Breast epithelium (tissue), 4 donors: ENCODE measurements at regions not wholly inside any gene's neighbourhood (a gene's known extent, or its start where the extent isn't known, plus 50 kb on each side); places are given as distances from the start of the nearest gene placed in this dataset.

Source experiments
- DNase-seq, 2 donors: peaks; one replicate each; pipeline ENCODE4 v3.0.0-alpha.2; 2019; ENCODE audit warnings: low spot score in 2 of 2
- H3K27ac ChIP-seq, 2 donors: fragments of 200-600 bp; sonication (generic) in 1 of 2; one replicate each; pipeline ENCODE4 v1.5.1; 2016 to 2019; ENCODE audit warnings: mild to moderate bottlenecking in 1 of 2
- H3K27me3 ChIP-seq, 2 donors: fragments of 200-600 bp; sonication (generic) in 1 of 2; one replicate each; pipeline versions ENCODE4 v1.5.1 to v1.6.0; 2017 to 2019; ENCODE audit warnings: control low read depth in 1 of 2, mild to moderate bottlenecking in 1 of 2
- H3K36me3 ChIP-seq: fragments of 200-600 bp; one replicate; pipeline ENCODE4 v1.5.1; 2019
- H3K4me1 ChIP-seq, 2 donors: fragments of 200-600 bp; sonication (generic); one replicate each; pipeline ENCODE4 v1.5.1; 2016 to 2019; ENCODE audit warnings: control low read depth in 1 of 2
- H3K4me3 ChIP-seq, 3 donors: fragments of 200-600 bp; sonication (generic); 1 replicate in 2 of 3; 2 replicates in 1 of 3; pipeline ENCODE4 v1.5.1; 2016 to 2019; ENCODE audit warnings: mild to moderate bottlenecking in 3 of 3, moderate library complexity in 2 of 3
- H3K9me3 ChIP-seq, 2 donors: fragments of 200-600 bp; sonication (generic) in 1 of 2; one replicate each; pipeline ENCODE4 v1.5.1; 2016 to 2019; ENCODE audit warnings: control low read depth in 1 of 2
- CTCF ChIP-seq, 3 donors: fragments of 450-650 bp; IDR thresholded peaks; one replicate each; pipeline ENCODE4 v1.5.1; 2016 to 2017; ENCODE audit warnings: antibody characterized with exemption in 3 of 3, mild to moderate bottlenecking in 3 of 3, moderate library complexity in 3 of 3
- POLR2A ChIP-seq: fragments of 450-650 bp; IDR thresholded peaks from one replicate; pipeline ENCODE4 v1.6.1; 2016; ENCODE audit warnings: antibody characterized with exemption, mild to moderate bottlenecking, moderate library complexity
- POLR2AphosphoS5 ChIP-seq, 3 donors: sonication (generic); formaldehyde crosslinking; IDR thresholded peaks; one replicate each; pipeline ENCODE4 v1.6.1; 2017; ENCODE audit warnings: antibody characterized with exemption in 3 of 3
- intact Hi-C: fragments of 100-400 bp; cut with DNase I; formaldehyde crosslinking; loops from one replicate; pipeline ENCODE4 v1.15.1; 2023; ENCODE audit warnings: low total_unique reads

GRCh38 chr3:102673271-102674115 is 238.7 kb downstream of the ZPLD1 start:
- DNase-seq: peak; percentile 20 to 62
- peak; percentile 15 to 65 (median 53) for TF ChIP-seq CTCF (IDR thresholded peaks at IDR 0.05)
- TF ChIP-seq POLR2A: no peak

GRCh38 chr3:102674284-102674683 is 239.5 kb downstream of the ZPLD1 start:
- intact Hi-C loops: no loop called here
- no peaks in the 10 kb centered on the region for H3K36me3 ChIP-seq

More at GRCh38 chr3:102673271-102674115, 238.7 kb downstream of the ZPLD1 start:
- Histone ChIP-seq H3K36me3 (no peaks in the 10 kb centered on the region), H3K27ac (no peak overlapping the region), H3K4me1 (no peaks in the 10 kb centered on the region), H3K27me3 (no peaks in the 10 kb centered on the region), H3K9me3 (no peaks in the 10 kb centered on the region), H3K4me3 (peak overlapping the region in 1 of 3 donors; percentile 39)
- intact Hi-C loops: loop anchor here (2.0 kb wide), 1 partner anchor 61 kb away; no protein-coding TSS in a partner anchor

GRCh38 chr3:102676424-102676823 is 241.6 kb downstream of the ZPLD1 start:
- Histone ChIP-seq H3K36me3 (no peaks in the 10 kb centered on the region), H3K27ac (no peak overlapping the region), H3K27me3 (no peaks in the 10 kb centered on the region), H3K9me3 (no peaks in the 10 kb centered on the region), H3K4me1 (no peaks in the 10 kb centered on the region), H3K4me3 (no peak overlapping the region)
- TF ChIP-seq POLR2A (no peak), CTCF (IDR thresholded peaks at IDR 0.05) (no peak), POLR2AphosphoS5 (IDR thresholded peaks at IDR 0.05) (no peak)
- intact Hi-C loops: no loop called here
- no peak for DNase-seq

More at GRCh38 chr3:102674284-102674683, 239.5 kb downstream of the ZPLD1 start:
- no peaks in the 10 kb centered on the region for H3K27me3 ChIP-seq
- no peaks in the 10 kb centered on the region for H3K9me3 ChIP-seq
- no peak for TF ChIP-seq POLR2AphosphoS5 (IDR thresholded peaks at IDR 0.05)
- TF ChIP-seq POLR2A: no peak
- TF ChIP-seq CTCF (IDR thresholded peaks at IDR 0.05): no peak
- H3K27ac ChIP-seq: no peak overlapping the region
- H3K4me1 ChIP-seq: no peaks in the 10 kb centered on the region
- H3K4me3 ChIP-seq: no peak overlapping the region
- no peak for DNase-seq

GRCh38 chr3:102682741-102683140 is 247.9 kb downstream of the ZPLD1 start:
- Histone ChIP-seq H3K4me1 (no peaks in the 10 kb centered on the region), H3K27ac (no peak overlapping the region), H3K27me3 (no peaks in the 10 kb centered on the region), H3K36me3 (no peaks in the 10 kb centered on the region), H3K4me3 (no peak overlapping the region), H3K9me3 (no peaks in the 10 kb centered on the region)
- no peak for DNase-seq
- intact Hi-C loops: no loop called here
- TF ChIP-seq POLR2A (no peak), POLR2AphosphoS5 (IDR thresholded peaks at IDR 0.05) (no peak), CTCF (IDR thresholded peaks at IDR 0.05) (no peak)

GRCh38 chr3:102686792-102687191 is 252.0 kb downstream of the ZPLD1 start:
- no peaks in the 10 kb centered on the region for H3K36me3 ChIP-seq
- no peaks in the 10 kb centered on the region for H3K9me3 ChIP-seq
- H3K4me3 ChIP-seq: no peak overlapping the region
- H3K4me1 ChIP-seq: no peaks in the 10 kb centered on the region
- no peaks in the 10 kb centered on the region for H3K27me3 ChIP-seq
- TF ChIP-seq POLR2A (no peak), CTCF (IDR thresholded peaks at IDR 0.05) (no peak), POLR2AphosphoS5 (IDR thresholded peaks at IDR 0.05) (no peak)
- intact Hi-C loops: no loop called here
- no peak for DNase-seq
- no peak overlapping the region for H3K27ac ChIP-seq
